GM19023 (cell line): ENCODE measurements at regions not wholly inside any gene's neighbourhood (a gene's known extent, or its start where the extent isn't known, plus 50 kb on each side); places are given as distances from the start of the nearest gene placed in this dataset.

Source experiments
- ATAC-seq: cut with Tn5 transposase; IDR thresholded peaks from one replicate; pipeline ENCODE4 v1.9.1; 2021; ENCODE audit warnings: mild to moderate bottlenecking, moderate library complexity; ENCODE audit not compliant: unreplicated experiment

GRCh38 chr3:127405791-127406190 is 117.9 kb upstream of the PRR20G start:
- no peak for ATAC-seq

DNA sequence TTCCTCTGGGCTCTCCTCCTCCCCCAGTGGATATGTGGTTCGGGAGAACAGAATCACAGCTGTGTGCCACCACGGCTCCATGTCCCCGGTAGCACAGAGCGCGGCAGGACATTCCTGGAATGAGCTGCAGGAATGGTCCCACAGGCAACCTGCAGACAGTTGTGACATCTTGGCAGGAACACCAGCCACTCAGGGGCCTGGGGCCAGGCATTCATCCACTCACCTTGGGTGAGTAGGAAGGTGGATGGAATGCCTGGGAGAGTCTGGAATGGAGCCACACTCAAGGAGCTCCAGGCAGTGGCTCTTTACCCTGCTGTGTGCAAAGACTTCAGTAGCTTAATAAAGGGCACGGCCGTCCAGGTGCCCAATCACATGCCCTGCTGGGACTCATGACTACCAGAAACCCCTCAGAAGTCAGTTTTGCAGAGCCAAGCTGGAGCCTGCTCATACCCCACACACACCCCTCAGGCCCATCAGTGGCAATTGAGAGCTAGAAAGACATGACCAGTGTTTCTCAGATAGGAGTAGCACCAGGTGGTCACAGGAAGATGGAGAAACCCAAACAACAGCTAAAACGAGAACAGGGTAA is 117.3 kb upstream of the PRR20G start:
- no peak for ATAC-seq

DNA sequence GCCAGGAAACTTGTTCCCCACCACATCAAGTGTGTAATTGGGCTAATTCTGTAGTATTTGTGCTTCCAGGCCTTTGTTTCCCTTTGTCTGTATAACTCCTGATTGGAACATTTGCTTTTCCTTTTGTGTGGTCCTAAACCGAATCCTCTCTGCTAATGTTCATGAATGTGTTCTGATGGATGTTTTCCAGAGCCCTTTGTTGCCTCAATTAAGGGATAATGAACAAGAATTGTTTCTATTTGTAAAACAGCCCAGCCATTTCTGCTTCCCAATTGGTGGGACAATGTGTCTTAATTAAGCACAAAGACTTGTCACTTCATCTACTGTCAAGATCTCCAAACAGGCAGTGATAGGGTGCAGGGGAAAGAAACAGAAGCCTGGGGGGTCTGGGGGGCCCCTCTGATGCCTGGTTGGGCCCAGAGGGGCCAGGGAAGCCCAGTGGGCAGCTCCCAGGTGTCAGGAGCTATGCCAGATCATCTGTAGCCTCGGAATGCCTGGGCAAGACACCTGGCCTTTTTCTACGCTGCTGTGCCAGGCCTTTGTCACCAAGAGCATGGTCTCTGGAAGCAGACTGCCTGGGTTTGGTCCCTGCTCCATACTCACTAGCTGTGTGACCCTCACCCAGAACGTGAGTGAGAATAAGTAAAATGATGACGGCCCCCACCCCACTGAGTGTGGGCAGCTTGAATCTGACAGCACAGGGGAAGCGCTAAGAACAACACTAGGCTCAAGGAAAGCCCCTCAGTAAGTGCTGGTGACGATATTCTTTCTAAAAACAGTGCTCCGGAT is 116.6 kb upstream of the PRR20G start:
- no peak for ATAC-seq

DNA sequence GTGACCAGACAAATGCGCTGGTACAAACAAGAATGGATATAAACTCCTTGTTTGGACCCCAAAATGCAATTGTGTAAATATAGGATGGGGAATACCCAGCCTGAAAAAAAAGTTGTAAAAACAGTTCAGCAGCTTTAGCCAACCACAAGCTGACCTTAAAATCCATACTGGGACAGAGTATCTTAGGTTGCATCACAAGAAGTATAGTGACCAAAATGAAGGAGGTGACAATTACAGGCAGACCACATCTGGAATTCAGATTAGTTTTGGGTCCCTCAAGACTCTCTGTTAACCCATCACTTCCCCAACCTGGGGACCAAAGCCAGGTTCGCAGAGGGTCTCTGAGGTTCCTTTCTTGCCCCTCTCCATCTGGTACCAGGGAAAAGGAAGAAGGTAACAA is 115.9 kb upstream of the PRR20G start:
- ATAC-seq: no peak

- no peak for ATAC-seq
Measured at GRCh38 chr3:127399154-127399553, 111.3 kb upstream of the PRR20G start.

GRCh38 chr3:127396473-127396872 is 108.6 kb upstream of the PRR20G start:
- ATAC-seq: no peak

GRCh38 chr3:127395663-127396355 is 108.0 kb upstream of the PRR20G start:
- no peak for ATAC-seq

DNA sequence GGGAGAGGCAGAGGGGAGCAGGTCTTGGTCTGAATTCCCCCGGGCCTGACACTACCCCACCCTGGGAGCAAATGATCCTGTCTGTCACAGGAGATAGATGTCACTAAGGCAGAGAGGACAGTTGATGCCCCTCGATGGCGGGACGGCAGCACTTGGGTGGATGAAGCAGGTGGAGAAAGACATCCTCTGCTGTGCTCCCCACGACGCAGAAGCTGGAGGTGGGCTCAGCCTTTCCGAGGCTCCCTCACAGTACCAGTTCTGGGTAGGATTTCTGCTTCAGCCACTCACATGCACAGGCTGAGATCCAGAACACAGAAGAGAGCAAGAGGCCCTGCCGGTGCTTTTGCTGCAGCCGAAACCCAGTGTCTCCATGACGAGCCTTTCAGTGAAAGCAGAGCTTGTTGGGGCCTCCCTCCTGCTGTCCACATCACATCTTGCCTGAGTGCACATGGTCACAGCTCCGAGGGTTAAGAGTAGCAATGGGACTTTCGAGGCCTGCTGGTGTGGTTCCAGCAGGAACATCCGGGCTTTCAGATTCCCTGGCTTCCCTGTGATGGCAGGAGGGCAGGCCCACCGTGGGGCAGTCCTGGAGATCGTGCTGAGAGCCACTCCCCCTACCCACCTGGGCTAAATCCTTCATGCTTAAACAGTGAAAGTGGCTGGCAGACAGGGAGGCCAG is 107.3 kb upstream of the PRR20G start:
- no peak for ATAC-seq

DNA sequence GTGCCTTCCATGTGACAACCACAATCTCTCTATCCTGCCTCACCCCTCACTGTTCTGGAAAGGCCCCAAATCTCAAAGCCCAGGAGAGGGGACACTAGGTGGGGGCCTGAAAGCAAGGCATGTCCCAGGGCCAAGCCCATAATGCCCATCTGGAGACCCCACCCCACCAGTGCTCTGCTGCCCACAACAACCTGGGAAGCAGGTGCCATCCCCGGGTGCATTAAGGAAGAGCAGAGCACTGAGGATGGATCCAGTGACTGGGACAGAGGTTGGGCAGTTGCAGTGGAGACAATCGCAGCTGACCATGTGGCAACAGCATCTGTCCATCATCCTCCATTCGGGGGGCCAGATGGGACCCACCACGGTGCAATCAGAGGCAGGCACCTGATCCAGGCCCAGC is 106.2 kb upstream of the PRR20G start:
- no peak for ATAC-seq

DNA sequence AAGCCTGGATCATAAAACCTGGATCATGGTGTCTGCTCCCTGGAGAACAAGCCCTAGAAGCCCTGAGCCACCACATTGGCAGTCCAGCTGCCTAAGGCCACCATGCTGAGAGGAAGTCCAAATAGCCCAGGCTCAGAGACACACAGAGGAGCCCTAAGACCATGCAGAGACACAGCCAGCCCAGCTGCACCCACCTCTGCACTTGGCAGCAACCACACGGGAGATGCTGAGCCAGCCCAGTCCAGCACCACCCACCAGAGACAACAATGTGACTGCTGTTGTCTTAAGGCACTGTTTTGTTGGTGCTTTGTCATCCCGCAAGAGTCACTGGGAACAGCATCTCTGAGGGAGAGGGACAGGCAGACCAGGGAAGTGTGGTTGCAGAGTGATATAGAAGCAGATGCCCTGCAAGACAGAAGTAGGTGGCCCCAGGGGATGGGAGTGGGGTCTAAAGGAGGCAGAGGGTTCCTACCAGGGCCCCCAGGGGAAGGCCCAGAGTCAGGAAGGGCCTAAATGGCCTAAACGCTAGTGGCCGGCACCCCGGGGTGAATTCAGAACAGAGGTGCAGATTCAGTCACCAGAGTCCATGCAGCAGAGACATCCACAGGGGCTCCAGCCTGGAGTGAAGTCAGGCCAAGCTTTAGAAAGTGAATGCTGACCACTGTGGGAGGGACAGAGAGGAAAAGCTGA is 105.4 kb upstream of the PRR20G start:
- no peak for ATAC-seq

GRCh38 chr3:127392156-127392490 is 104.3 kb upstream of the PRR20G start:
- no peak for ATAC-seq

- no peak for ATAC-seq
Measured at GRCh38 chr3:127391436-127392155, 103.8 kb upstream of the PRR20G start.

GRCh38 chr3:127390365-127391025 is 102.6 kb upstream of the PRR20G start:
- no peak for ATAC-seq

GRCh38 chr3:127389913-127390312 is 102.1 kb upstream of the PRR20G start:
- no peak for ATAC-seq

DNA sequence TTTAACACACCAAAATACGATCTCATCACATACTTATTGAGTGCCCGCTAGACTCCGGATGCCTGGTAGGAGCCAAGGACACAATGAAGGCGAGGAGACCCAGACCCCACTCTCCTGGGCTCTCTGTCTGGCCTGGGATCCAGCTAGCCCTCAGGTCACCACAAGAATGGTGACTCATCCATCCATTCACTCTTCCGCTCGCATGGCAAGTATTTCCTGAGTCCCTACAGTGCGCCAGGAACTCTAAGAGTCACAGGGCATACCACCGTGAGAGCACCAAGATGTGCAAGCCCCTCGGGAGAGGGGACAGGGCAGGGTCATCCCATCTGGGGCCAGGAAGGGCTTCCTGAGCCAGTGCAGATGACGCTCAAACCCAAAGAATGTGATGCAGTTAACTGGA is 101.6 kb upstream of the PRR20G start:
- ATAC-seq: no peak

DNA sequence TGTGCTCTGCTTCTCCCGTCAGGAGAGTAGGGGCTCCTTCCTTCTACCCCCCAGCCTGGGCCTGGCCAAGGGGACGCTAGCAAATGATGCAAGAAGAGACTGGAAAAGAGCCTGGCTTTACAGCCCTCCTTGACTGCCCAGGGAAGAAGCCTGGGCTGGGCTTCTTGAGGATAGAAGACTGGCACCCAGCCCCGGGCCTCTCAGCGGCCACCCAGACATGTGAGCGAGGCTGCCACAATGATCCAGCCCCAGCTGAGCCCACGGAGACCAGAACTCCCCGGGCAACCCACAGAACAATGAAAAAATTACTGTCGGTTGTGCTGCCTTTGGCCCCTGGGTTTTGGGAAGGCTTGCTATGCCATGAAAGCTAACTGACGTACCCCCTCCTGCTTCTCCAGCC is 100.6 kb upstream of the PRR20G start:
- no peak for ATAC-seq

GRCh38 chr3:127387556-127388153 is 99.8 kb upstream of the PRR20G start:
- no peak for ATAC-seq

DNA sequence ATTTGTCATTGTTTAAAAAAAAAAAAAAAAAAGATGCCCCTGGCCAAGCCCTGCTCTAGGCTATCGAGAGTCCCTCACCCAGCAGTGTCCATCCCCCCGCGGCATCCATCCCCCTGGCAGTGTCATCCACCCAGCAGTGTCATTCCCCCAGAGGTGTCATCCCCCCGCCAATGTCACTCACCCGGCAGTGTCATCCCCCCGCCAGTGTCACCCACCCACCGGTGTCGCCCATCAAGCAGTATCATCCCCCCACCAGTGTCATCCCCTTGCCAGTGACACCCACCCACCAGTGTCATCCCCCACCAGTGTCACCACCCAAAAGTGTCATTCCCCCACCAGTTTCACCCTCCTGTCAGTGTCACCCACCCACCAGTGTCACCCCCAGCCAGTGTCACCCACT is 99.3 kb upstream of the PRR20G start:
- ATAC-seq: no peak

DNA sequence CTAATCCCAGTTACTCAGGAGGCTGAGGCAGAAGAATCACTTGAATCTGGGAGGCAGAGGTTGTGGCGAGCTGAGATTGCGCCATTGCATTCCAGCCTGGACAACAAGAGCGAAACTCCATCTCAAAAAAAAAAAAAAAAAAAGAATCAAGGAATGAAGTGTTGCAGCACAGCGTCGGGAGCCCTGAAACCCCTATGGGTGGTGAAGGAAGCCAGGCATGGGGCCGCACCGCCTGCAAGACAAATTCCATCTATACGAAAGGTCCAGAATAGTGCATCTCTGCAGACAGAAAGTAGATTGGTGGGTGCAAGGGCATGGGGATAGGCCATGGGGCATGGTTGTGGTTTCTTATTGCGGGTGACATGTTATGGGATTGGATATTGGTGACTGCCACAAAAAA is 98.6 kb upstream of the PRR20G start:
- ATAC-seq: no peak

- ATAC-seq: no peak
Measured at GRCh38 chr3:127385540-127385870, 97.7 kb upstream of the PRR20G start.
